22Rv1 (cell line): ENCODE measurements at regions not wholly inside any gene's neighbourhood (a gene's known extent, or its start where the extent isn't known, plus 50 kb on each side); places are given as distances from the start of the nearest gene placed in this dataset.

ENCODE experiments used
- H3K27ac ChIP-seq: fragments of 450-650 bp; 2 replicates; pipeline ENCODE4 v1.5.1; 2017
- CTCF ChIP-seq: fragments of 450-650 bp; IDR thresholded peaks from 2 replicates; pipeline ENCODE4 v1.5.1; 2017; ENCODE audit warnings: mild to moderate bottlenecking
- ZFX ChIP-seq: fragments of 450-650 bp; IDR thresholded peaks from 2 replicates; pipeline ENCODE4 v1.6.1; 2017; ENCODE audit warnings: antibody characterized with exemption, borderline replicate concordance

GRCh38 chr9:31699836-31700235 lies 684.6 kb upstream of the ACO1 start:
- no peak for TF ChIP-seq CTCF
- no peak for TF ChIP-seq ZFX
- no peak overlapping the region for H3K27ac ChIP-seq

- H3K27ac ChIP-seq, result no peak overlapping the region
- TF ChIP-seq ZFX (no peak), CTCF (no peak)
Observed at GRCh38 chr9:31700252-31701045, 684.0 kb upstream of the ACO1 start.

GRCh38 chr9:31702957-31703356 lies 681.5 kb upstream of the ACO1 start:
- no peak for TF ChIP-seq CTCF
- no peak for TF ChIP-seq ZFX
- H3K27ac ChIP-seq, result no peak overlapping the region

GRCh38 chr9:31715250-31715649 lies 669.2 kb upstream of the ACO1 start:
- TF ChIP-seq ZFX (no peak), CTCF (no peak)

GRCh38 chr9:31719262-31719661 lies 665.2 kb upstream of the ACO1 start:
- H3K27ac ChIP-seq, result no peak overlapping the region
- TF ChIP-seq CTCF (no peak), ZFX (no peak)

More at GRCh38 chr9:31715250-31715649, 669.2 kb upstream of the ACO1 start:
- H3K27ac ChIP-seq, result no peak overlapping the region

GRCh38 chr9:31730398-31730797 lies 654.0 kb upstream of the ACO1 start:
- TF ChIP-seq ZFX (no peak), CTCF (no peak)
- no peak overlapping the region for H3K27ac ChIP-seq

- H3K27ac ChIP-seq, result no peak overlapping the region
- no peak for TF ChIP-seq ZFX
- no peak for TF ChIP-seq CTCF
Observed at GRCh38 chr9:31733166-31733565, 651.3 kb upstream of the ACO1 start.
